ENCODE measurements at regions not wholly inside any gene's neighbourhood (a gene's known extent, or its start where the extent isn't known, plus 50 kb on each side); places are given as distances from the start of the nearest gene placed in this dataset.

GRCh38 chr13:103803349-103803748 is 737.1 kb upstream of the SLC10A2 start:
- DNase-seq (ENCODE audit: low read depth) = no peak

GRCh38 chr13:103799028-103799427 is 732.8 kb upstream of the SLC10A2 start:
- DNase-seq (ENCODE audit: low read depth) = no peak

- no peak for DNase-seq (ENCODE audit: low read depth)
Measured at GRCh38 chr13:103795892-103796478, 729.8 kb upstream of the SLC10A2 start.

- no peak for DNase-seq (ENCODE audit: low read depth)
Measured at GRCh38 chr13:103794526-103794925, 728.3 kb upstream of the SLC10A2 start.

- no peak for DNase-seq (ENCODE audit: low read depth)
Measured at GRCh38 chr13:103788061-103788652, 721.9 kb upstream of the SLC10A2 start.

- DNase-seq (ENCODE audit: low read depth) = no peak
Measured at GRCh38 chr13:103772576-103772975, 706.4 kb upstream of the SLC10A2 start.

GRCh38 chr13:103762523-103762922 is 696.3 kb upstream of the SLC10A2 start:
- DNase-seq (ENCODE audit: low read depth) = no peak

- no peak for DNase-seq (ENCODE audit: low read depth)
Measured at GRCh38 chr13:103759361-103759760, 693.1 kb upstream of the SLC10A2 start.

GRCh38 chr13:103758222-103758621 is 692.0 kb upstream of the SLC10A2 start:
- DNase-seq (ENCODE audit: low read depth) = no peak

- no peak for DNase-seq (ENCODE audit: low read depth)
Measured at GRCh38 chr13:103757361-103757760, 691.1 kb upstream of the SLC10A2 start.

- no peak for DNase-seq (ENCODE audit: low read depth)
Measured at GRCh38 chr13:103754783-103755182, 688.6 kb upstream of the SLC10A2 start.

- DNase-seq (ENCODE audit: low read depth) = no peak
Measured at GRCh38 chr13:103734837-103735236, 668.6 kb upstream of the SLC10A2 start.

- DNase-seq (ENCODE audit: low read depth) = no peak
Measured at GRCh38 chr13:103731959-103732358, 665.7 kb upstream of the SLC10A2 start.

GRCh38 chr13:103730407-103730806 is 664.2 kb upstream of the SLC10A2 start:
- DNase-seq (ENCODE audit: low read depth) = no peak

GRCh38 chr13:103726808-103727207 is 660.6 kb upstream of the SLC10A2 start:
- DNase-seq (ENCODE audit: low read depth) = no peak

GRCh38 chr13:103716718-103717117 is 650.5 kb upstream of the SLC10A2 start:
- DNase-seq (ENCODE audit: low read depth) = no peak

GRCh38 chr13:103715335-103715734 is 649.1 kb upstream of the SLC10A2 start:
- no peak for DNase-seq (ENCODE audit: low read depth)

- DNase-seq (ENCODE audit: low read depth) = no peak
Measured at GRCh38 chr13:103703246-103703645, 637.0 kb upstream of the SLC10A2 start.

- DNase-seq (ENCODE audit: low read depth) = no peak
Measured at GRCh38 chr13:103698000-103698399, 631.8 kb upstream of the SLC10A2 start.

GRCh38 chr13:103695320-103695719 is 629.1 kb upstream of the SLC10A2 start:
- DNase-seq (ENCODE audit: low read depth) = no peak

- no peak for DNase-seq (ENCODE audit: low read depth)
Measured at GRCh38 chr13:103694471-103694870, 628.3 kb upstream of the SLC10A2 start.

- peak; percentile 20 for DNase-seq (ENCODE audit: low read depth)
Measured at GRCh38 chr13:103694033-103694432, 627.8 kb upstream of the SLC10A2 start.

GRCh38 chr13:103692442-103692841 is 626.2 kb upstream of the SLC10A2 start:
- no peak for DNase-seq (ENCODE audit: low read depth)

Data from myocyte (in vitro differentiated cells).